ENCODE measurements at regions not wholly inside any gene's neighbourhood (a gene's known extent, or its start where the extent isn't known, plus 50 kb on each side); places are given as distances from the start of the nearest gene placed in this dataset.

- Histone ChIP-seq H3K27me3 (ENCODE audit: insufficient read depth, poor library complexity, severe bottlenecking) (no peaks in the 10 kb centered on the region), H3K4me3 (replicated peaks; ENCODE audit: insufficient read depth, low read length) (no peak overlapping the region), H3K27ac (replicated peaks) (no peak overlapping the region)
- DNase-seq (ENCODE audit: low read depth in 1 of 2, low spot score in 1 of 2) = no peak
- TF ChIP-seq REST (IDR thresholded peaks at IDR 0.05; ENCODE audit: insufficient replicate concordance, low read depth) (no peak), GABPA (IDR thresholded peaks at IDR 0.05; ENCODE audit: low read depth) (no peak), SPI1 (IDR thresholded peaks at IDR 0.05; ENCODE audit: borderline replicate concordance, low read depth) (no peak), CTCF (IDR thresholded peaks at IDR 0.05; ENCODE audit: insufficient read depth, low read length) (no peak), POLR2AphosphoS5 (IDR thresholded peaks at IDR 0.05; ENCODE audit: low read depth) (no peak)
Observed at GRCh38 chr7:13027321-13027720, 339.9 kb downstream of the ARL4A start.

GRCh38 chr7:13028036-13028824 is 340.8 kb downstream of the ARL4A start:
- H3K27me3 ChIP-seq (ENCODE audit: insufficient read depth, poor library complexity, severe bottlenecking) = no peaks in the 10 kb centered on the region
- TF ChIP-seq CTCF (IDR thresholded peaks at IDR 0.05; ENCODE audit: insufficient read depth, low read length) (no peak), POLR2AphosphoS5 (IDR thresholded peaks at IDR 0.05; ENCODE audit: low read depth) (no peak), SPI1 (IDR thresholded peaks at IDR 0.05; ENCODE audit: borderline replicate concordance, low read depth) (no peak), GABPA (IDR thresholded peaks at IDR 0.05; ENCODE audit: low read depth) (no peak), REST (IDR thresholded peaks at IDR 0.05; ENCODE audit: insufficient replicate concordance, low read depth) (no peak)
- no peak overlapping the region for H3K4me3 ChIP-seq (replicated peaks; ENCODE audit: insufficient read depth, low read length)
- no peak overlapping the region for H3K27ac ChIP-seq (replicated peaks)
- no peak for DNase-seq (ENCODE audit: low read depth in 1 of 2, low spot score in 1 of 2)

- Histone ChIP-seq H3K4me3 (replicated peaks; ENCODE audit: insufficient read depth, low read length) (no peak overlapping the region), H3K27me3 (ENCODE audit: insufficient read depth, poor library complexity, severe bottlenecking) (no peaks in the 10 kb centered on the region), H3K27ac (replicated peaks) (no peak overlapping the region)
- no peak for TF ChIP-seq REST (IDR thresholded peaks at IDR 0.05; ENCODE audit: insufficient replicate concordance, low read depth)
- TF ChIP-seq SPI1 (IDR thresholded peaks at IDR 0.05; ENCODE audit: borderline replicate concordance, low read depth) = no peak
- TF ChIP-seq CTCF (IDR thresholded peaks at IDR 0.05; ENCODE audit: insufficient read depth, low read length) = no peak
- no peak for TF ChIP-seq POLR2AphosphoS5 (IDR thresholded peaks at IDR 0.05; ENCODE audit: low read depth)
- no peak for TF ChIP-seq GABPA (IDR thresholded peaks at IDR 0.05; ENCODE audit: low read depth)
- no peak for DNase-seq (ENCODE audit: low read depth in 1 of 2, low spot score in 1 of 2)
Observed at GRCh38 chr7:13028825-13029099, 341.3 kb downstream of the ARL4A start.
